ENCODE measurements at regions not wholly inside any gene's neighbourhood (a gene's known extent, or its start where the extent isn't known, plus 50 kb on each side); places are given as distances from the start of the nearest gene placed in this dataset.

GRCh38 chr2:122481244-122481622 lies 725.8 kb downstream of the TSN start:
- TF ChIP-seq CTCF (IDR thresholded peaks at IDR 0.05): no peak
- FAIRE-seq: no peak
- intact Hi-C loops (cut with DNase I): no loop called here
- Histone ChIP-seq H3K9me3 (no peaks in the 10 kb centered on the region), H3K36me3 (no peaks in the 10 kb centered on the region), H3K4me1 (no peaks in the 10 kb centered on the region), H3K4me3 (no peak overlapping the region), H3K27me3 (no peaks in the 10 kb centered on the region), H3K27ac (no peak overlapping the region)
- ATAC-seq: no peak
- 68 to 91% methylated on average over 2 of the region's 2 CpGs for WGBS, 2 donors
- no peak for DNase-seq

- intact Hi-C loops (cut with DNase I): no loop called here
- no peak overlapping the region for H3K27ac ChIP-seq
- ATAC-seq: no peak
- no peaks in the 10 kb centered on the region for H3K27me3 ChIP-seq
- DNase-seq: no peak
- TF ChIP-seq CTCF (IDR thresholded peaks at IDR 0.05): no peak
- no peak for FAIRE-seq
- no peaks in the 10 kb centered on the region for H3K4me1 ChIP-seq
- H3K4me3 ChIP-seq: no peak overlapping the region
- H3K9me3 ChIP-seq: no peaks in the 10 kb centered on the region
- H3K36me3 ChIP-seq: no peaks in the 10 kb centered on the region
These were observed 726.3 kb downstream of the TSN start for GRCh38 chr2:122481717-122482116.

DNA sequence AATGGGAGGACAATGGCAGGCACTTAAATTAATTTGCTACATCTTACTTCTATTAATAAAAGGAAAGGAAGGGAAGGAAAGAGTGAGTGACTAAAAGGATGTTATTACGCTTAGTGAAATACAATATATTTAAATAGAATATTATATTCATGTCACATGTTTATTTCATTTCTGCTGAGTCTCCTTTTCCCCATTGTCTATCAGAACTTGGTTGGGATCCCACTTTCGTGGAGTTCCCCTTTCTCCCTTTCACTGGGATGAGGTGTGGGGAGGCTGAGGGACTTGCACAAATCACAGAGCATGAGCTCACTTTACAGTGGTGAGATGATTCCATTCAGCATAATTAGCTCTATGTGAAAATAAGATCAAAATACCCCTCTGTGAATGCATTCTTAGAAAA lies 730.6 kb downstream of the TSN start:
- ATAC-seq (no peak), FAIRE-seq (no peak), DNase-seq (no peak)
- TF ChIP-seq CTCF (IDR thresholded peaks at IDR 0.05): no peak
- H3K9me3 ChIP-seq: no peaks in the 10 kb centered on the region
- no peaks in the 10 kb centered on the region for H3K36me3 ChIP-seq
- H3K27me3 ChIP-seq: no peaks in the 10 kb centered on the region
- H3K4me1 ChIP-seq: no peaks in the 10 kb centered on the region
- H3K4me3 ChIP-seq: no peak overlapping the region
- intact Hi-C loops (cut with DNase I): no loop called here
- WGBS, 2 donors: 74 to 76% methylated on average over 2 of the region's 2 CpGs
- no peak overlapping the region for H3K27ac ChIP-seq

- ATAC-seq (no peak), FAIRE-seq (no peak), DNase-seq (no peak)
- TF ChIP-seq CTCF (IDR thresholded peaks at IDR 0.05): no peak
- Histone ChIP-seq H3K4me3 (no peak overlapping the region), H3K27me3 (no peaks in the 10 kb centered on the region), H3K9me3 (no peaks in the 10 kb centered on the region), H3K4me1 (no peaks in the 10 kb centered on the region), H3K36me3 (no peaks in the 10 kb centered on the region), H3K27ac (no peak overlapping the region)
- intact Hi-C loops (cut with DNase I): no loop called here
- 61 to 78% methylated on average over 3 of the region's 3 CpGs for WGBS, 2 donors
These were observed 731.4 kb downstream of the TSN start for GRCh38 chr2:122486705-122487415.

DNA sequence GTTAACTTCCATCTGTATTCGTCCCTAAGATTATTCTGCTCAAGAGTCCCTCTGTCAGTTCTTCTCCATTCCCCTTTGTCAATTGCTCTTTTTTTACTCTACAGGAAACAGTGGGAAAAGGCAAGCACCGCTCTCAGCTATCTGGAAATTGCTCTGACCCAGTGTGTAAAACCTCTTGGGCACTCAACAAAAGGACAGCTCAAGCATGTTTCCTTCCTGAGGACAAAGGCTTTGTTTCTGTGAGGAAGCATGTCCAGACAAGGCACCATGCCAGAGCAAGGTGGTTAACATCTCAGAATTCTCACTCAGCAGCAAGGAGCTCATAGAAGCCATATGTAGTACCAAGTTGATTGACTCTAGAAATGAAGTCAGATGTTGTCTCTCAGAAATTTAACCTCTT lies 735.6 kb downstream of the TSN start:
- no peak for FAIRE-seq
- Histone ChIP-seq H3K4me1 (no peaks in the 10 kb centered on the region), H3K4me3 (no peak overlapping the region), H3K9me3 (no peaks in the 10 kb centered on the region), H3K36me3 (no peaks in the 10 kb centered on the region), H3K27me3 (no peaks in the 10 kb centered on the region), H3K27ac (no peak overlapping the region)
- no peak for TF ChIP-seq CTCF (IDR thresholded peaks at IDR 0.05)
- WGBS, 2 donors: 81 to 82% methylated on average over 2 of the region's 2 CpGs
- intact Hi-C loops (cut with DNase I): no loop called here
- DNase-seq: no peak
- no peak for ATAC-seq
